ENCODE measurements at regions not wholly inside any gene's neighbourhood (a gene's known extent, or its start where the extent isn't known, plus 50 kb on each side); places are given as distances from the start of the nearest gene placed in this dataset.

DNA sequence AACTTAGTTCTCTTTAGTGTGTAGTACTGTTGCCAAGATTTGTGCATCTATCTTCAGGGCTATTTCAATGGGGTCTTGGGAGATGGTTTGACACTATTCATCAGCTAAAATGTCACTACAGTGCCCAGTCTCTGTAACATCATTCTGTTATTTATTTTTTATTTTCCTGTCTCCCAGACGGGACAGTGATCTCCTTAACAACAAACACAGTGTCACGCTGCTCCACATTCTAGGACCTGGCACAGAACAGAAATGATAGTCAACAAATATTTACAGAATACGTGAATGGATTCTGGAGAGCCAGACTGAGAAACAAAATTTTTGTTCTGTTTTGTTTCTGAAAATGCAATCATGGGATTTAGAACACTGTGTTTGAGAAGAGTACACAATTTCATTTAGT is 937.7 kb upstream of the LRRN3 start:
- H3K18ac ChIP-seq (ENCODE audit: low read length) = no peak overlapping the region
- H3K79me1 ChIP-seq (ENCODE audit: low read length) = no peaks in the 10 kb centered on the region
- no peak overlapping the region for H3K4me2 ChIP-seq (ENCODE audit: low read length)
- H3K27me3 ChIP-seq (ENCODE audit: insufficient read depth, low read length, poor library complexity) = no peaks in the 10 kb centered on the region
- no peaks in the 10 kb centered on the region for H3K36me3 ChIP-seq (ENCODE audit: control insufficient read depth, insufficient read depth, low read length)
- no peak overlapping the region for H3K56ac ChIP-seq (ENCODE audit: low read length)
- H3K9ac ChIP-seq (ENCODE audit: low read length) = no peak overlapping the region
- DNase-seq = no peak
- H4K8ac ChIP-seq (ENCODE audit: low read depth, low read length) = no peak overlapping the region
- no peaks in the 10 kb centered on the region for H3K4me1 ChIP-seq (ENCODE audit: control insufficient read depth, low read depth, low read length)
- no peak overlapping the region for H3K4me3 ChIP-seq (ENCODE audit: low read length)
- H2BK5ac ChIP-seq (ENCODE audit: low read length) = no peak overlapping the region
- no peak overlapping the region for H3K4ac ChIP-seq (ENCODE audit: low read depth, low read length)
- H3K27ac ChIP-seq (ENCODE audit: low read depth, low read length) = no peak overlapping the region
- no peak overlapping the region for H3K23ac ChIP-seq (ENCODE audit: low read length)
- H2BK120ac ChIP-seq (ENCODE audit: low read depth, low read length) = no peak overlapping the region
- no peak overlapping the region for H4K5ac ChIP-seq (ENCODE audit: low read length)
- H2BK15ac ChIP-seq (replicated peaks; ENCODE audit: low read depth) = no peak overlapping the region
- H2AK5ac ChIP-seq (ENCODE audit: low read length) = no peak overlapping the region
- WGBS (ENCODE audit: extremely low coverage, insufficient coverage, low lambda C conversion rate) = no CpG with 5 or more reads among the region's 3 CpGs
- H3K79me2 ChIP-seq (ENCODE audit: control insufficient read depth, insufficient read depth, low read length) = no peaks in the 10 kb centered on the region

DNA sequence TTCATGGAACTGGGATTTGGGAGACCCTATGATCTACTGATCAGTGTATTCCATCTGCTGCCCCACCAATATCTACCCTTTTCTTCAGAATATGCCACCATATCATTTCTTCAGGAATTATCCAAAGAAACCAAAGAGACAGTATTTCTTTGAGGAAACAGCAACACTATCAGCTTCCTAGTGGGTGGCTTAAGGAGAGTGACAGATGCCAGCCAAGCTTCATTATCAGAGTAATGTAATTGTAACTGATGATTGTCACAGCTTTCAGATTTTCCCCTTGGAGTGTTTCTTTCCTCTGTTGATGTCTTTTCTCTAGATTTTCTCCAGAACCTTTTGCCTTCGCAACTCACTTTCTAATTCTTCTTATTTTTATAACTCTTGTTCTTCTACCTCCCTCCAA is 934.4 kb upstream of the LRRN3 start:
- Histone ChIP-seq H3K4me1 (ENCODE audit: control insufficient read depth, low read depth, low read length) (no peaks in the 10 kb centered on the region), H3K36me3 (ENCODE audit: control insufficient read depth, insufficient read depth, low read length) (no peaks in the 10 kb centered on the region), H4K8ac (ENCODE audit: low read depth, low read length) (no peak overlapping the region), H3K27me3 (ENCODE audit: insufficient read depth, low read length, poor library complexity) (no peaks in the 10 kb centered on the region), H3K4ac (ENCODE audit: low read depth, low read length) (no peak overlapping the region), H4K5ac (ENCODE audit: low read length) (no peak overlapping the region), H2BK5ac (ENCODE audit: low read length) (no peak overlapping the region), H3K23ac (ENCODE audit: low read length) (no peak overlapping the region), H3K4me2 (ENCODE audit: low read length) (no peak overlapping the region), H3K18ac (ENCODE audit: low read length) (no peak overlapping the region), H2BK120ac (ENCODE audit: low read depth, low read length) (no peak overlapping the region), H3K9ac (ENCODE audit: low read length) (no peak overlapping the region), H3K56ac (ENCODE audit: low read length) (no peak overlapping the region), H3K27ac (ENCODE audit: low read depth, low read length) (no peak overlapping the region), H2BK15ac (replicated peaks; ENCODE audit: low read depth) (no peak overlapping the region), H3K79me1 (ENCODE audit: low read length) (no peaks in the 10 kb centered on the region), H3K4me3 (ENCODE audit: low read length) (no peak overlapping the region), H3K79me2 (ENCODE audit: control insufficient read depth, insufficient read depth, low read length) (no peaks in the 10 kb centered on the region), H2AK5ac (ENCODE audit: low read length) (no peak overlapping the region)
- peak; percentile 2 for DNase-seq
- no CpG with 5 or more reads among the region's 1 CpG for WGBS (ENCODE audit: extremely low coverage, insufficient coverage, low lambda C conversion rate)

DNA sequence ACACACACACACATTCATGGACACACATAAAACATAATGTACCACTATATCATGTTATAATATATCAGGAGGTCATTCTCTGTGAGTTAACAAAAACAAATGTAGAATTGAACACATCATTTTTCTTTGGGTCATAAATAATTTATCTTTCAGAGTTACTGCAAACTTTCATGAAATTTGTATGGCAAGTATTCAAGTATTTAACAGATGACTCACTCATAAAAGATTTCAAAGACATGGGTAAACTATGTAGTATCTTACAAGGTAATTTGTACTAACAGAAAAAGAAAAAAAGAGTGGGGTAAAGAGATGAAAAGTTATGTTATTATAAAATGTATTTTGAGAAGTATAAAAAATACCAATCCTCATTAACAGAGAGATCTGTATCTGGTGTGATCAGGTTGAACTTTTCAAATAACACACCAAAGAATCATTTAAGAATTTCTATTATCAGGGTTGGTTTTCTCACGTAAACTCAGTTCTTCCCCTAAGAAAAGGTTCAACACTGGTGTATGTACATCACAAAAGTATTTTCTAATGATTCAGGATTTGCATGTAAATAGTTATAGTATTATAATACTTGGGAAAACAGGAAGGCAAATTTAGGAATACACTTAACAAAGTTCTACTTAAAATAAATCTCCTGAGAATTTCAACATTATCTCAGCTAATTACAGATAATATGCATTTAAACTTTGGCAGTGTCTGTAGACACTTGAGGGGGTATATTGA is 933.1 kb upstream of the LRRN3 start:
- Histone ChIP-seq H3K56ac (ENCODE audit: low read length) (no peak overlapping the region), H2AK5ac (ENCODE audit: low read length) (no peak overlapping the region), H4K5ac (ENCODE audit: low read length) (no peak overlapping the region), H3K23ac (ENCODE audit: low read length) (no peak overlapping the region), H3K36me3 (ENCODE audit: control insufficient read depth, insufficient read depth, low read length) (no peaks in the 10 kb centered on the region), H3K27me3 (ENCODE audit: insufficient read depth, low read length, poor library complexity) (no peaks in the 10 kb centered on the region), H3K4ac (ENCODE audit: low read depth, low read length) (no peak overlapping the region), H2BK15ac (replicated peaks; ENCODE audit: low read depth) (no peak overlapping the region), H3K4me3 (ENCODE audit: low read length) (no peak overlapping the region), H2BK5ac (ENCODE audit: low read length) (no peak overlapping the region), H4K8ac (ENCODE audit: low read depth, low read length) (no peak overlapping the region), H3K9ac (ENCODE audit: low read length) (no peak overlapping the region), H3K4me2 (ENCODE audit: low read length) (no peak overlapping the region), H2BK120ac (ENCODE audit: low read depth, low read length) (no peak overlapping the region), H3K4me1 (ENCODE audit: control insufficient read depth, low read depth, low read length) (no peaks in the 10 kb centered on the region), H3K18ac (ENCODE audit: low read length) (no peak overlapping the region), H3K27ac (ENCODE audit: low read depth, low read length) (no peak overlapping the region), H3K79me1 (ENCODE audit: low read length) (no peaks in the 10 kb centered on the region), H3K79me2 (ENCODE audit: control insufficient read depth, insufficient read depth, low read length) (no peaks in the 10 kb centered on the region)
- no peak for DNase-seq
- no CpG with 5 or more reads among the region's 1 CpG for WGBS (ENCODE audit: extremely low coverage, insufficient coverage, low lambda C conversion rate)

DNA sequence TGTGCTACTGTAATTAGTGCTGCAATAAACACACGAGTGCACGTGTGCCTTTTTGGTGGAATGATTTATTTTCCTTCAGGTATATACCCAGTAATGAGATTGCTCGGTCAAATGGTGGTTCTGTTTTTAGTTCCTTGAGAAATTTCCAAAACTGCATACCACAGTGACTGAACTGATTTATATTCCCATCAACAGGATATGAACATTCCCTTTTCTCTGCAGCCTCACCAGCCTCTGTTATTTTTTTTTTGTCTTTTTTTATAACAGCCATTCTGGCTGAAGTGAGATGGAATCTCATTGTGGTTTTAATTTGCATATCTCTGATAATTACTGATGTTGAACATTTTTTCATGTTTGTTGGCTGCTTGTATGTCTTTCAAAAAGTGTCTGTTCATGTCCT is 922.9 kb upstream of the LRRN3 start:
- DNase-seq = no peak
- no peak overlapping the region for H3K9ac ChIP-seq (ENCODE audit: low read length)

DNA sequence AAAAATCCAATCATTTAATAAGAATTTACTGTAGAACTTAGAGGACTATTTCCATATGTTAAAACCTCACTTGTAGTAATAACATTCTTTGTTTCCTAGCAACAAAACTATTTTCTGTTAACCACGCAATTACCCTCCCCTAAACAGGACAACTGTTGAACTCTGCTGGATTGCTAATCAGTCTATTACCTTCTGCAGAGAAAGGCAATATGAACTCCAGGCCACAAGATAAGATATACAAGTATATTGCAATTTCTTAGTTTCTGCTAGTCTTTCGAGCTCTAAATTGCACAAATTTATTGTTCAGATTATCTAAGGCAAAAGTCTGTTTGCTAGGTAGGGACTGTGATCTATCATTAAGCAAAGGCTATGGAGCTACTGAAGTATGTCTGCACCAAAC is 920.1 kb upstream of the LRRN3 start:
- no CpG with 5 or more reads among the region's 2 CpGs for WGBS (ENCODE audit: extremely low coverage, insufficient coverage, low lambda C conversion rate)
- H3K9ac ChIP-seq (ENCODE audit: low read length) = no peak overlapping the region
- H3K56ac ChIP-seq (ENCODE audit: low read length) = no peak overlapping the region
- no peak overlapping the region for H2BK15ac ChIP-seq (replicated peaks; ENCODE audit: low read depth)
- H3K23ac ChIP-seq (ENCODE audit: low read length) = no peak overlapping the region
- no peak overlapping the region for H3K4me3 ChIP-seq (ENCODE audit: low read length)
- H3K27me3 ChIP-seq (ENCODE audit: insufficient read depth, low read length, poor library complexity) = no peaks in the 10 kb centered on the region
- no peak overlapping the region for H4K5ac ChIP-seq (ENCODE audit: low read length)
- no peaks in the 10 kb centered on the region for H3K4me1 ChIP-seq (ENCODE audit: control insufficient read depth, low read depth, low read length)
- H3K18ac ChIP-seq (ENCODE audit: low read length) = no peak overlapping the region
- no peak overlapping the region for H2BK5ac ChIP-seq (ENCODE audit: low read length)
- no peak overlapping the region for H3K4ac ChIP-seq (ENCODE audit: low read depth, low read length)
- no peaks in the 10 kb centered on the region for H3K36me3 ChIP-seq (ENCODE audit: control insufficient read depth, insufficient read depth, low read length)
- H2AK5ac ChIP-seq (ENCODE audit: low read length) = no peak overlapping the region
- H2BK120ac ChIP-seq (ENCODE audit: low read depth, low read length) = no peak overlapping the region
- no peak overlapping the region for H3K27ac ChIP-seq (ENCODE audit: low read depth, low read length)
- DNase-seq = peak; percentile 37
- H3K4me2 ChIP-seq (ENCODE audit: low read length) = no peak overlapping the region
- H3K79me1 ChIP-seq (ENCODE audit: low read length) = no peaks in the 10 kb centered on the region
- H3K79me2 ChIP-seq (ENCODE audit: control insufficient read depth, insufficient read depth, low read length) = no peaks in the 10 kb centered on the region
- no peak overlapping the region for H4K8ac ChIP-seq (ENCODE audit: low read depth, low read length)

More for the DNA sequence above, 922.9 kb upstream of the LRRN3 start:
- Histone ChIP-seq H3K4me1 (ENCODE audit: control insufficient read depth, low read depth, low read length) (no peaks in the 10 kb centered on the region), H3K4me2 (ENCODE audit: low read length) (no peak overlapping the region), H4K8ac (ENCODE audit: low read depth, low read length) (no peak overlapping the region), H3K27ac (ENCODE audit: low read depth, low read length) (no peak overlapping the region), H3K36me3 (ENCODE audit: control insufficient read depth, insufficient read depth, low read length) (no peaks in the 10 kb centered on the region), H3K18ac (ENCODE audit: low read length) (no peak overlapping the region), H2BK5ac (ENCODE audit: low read length) (no peak overlapping the region), H3K79me1 (ENCODE audit: low read length) (no peaks in the 10 kb centered on the region), H2AK5ac (ENCODE audit: low read length) (no peak overlapping the region), H2BK120ac (ENCODE audit: low read depth, low read length) (no peak overlapping the region), H3K27me3 (ENCODE audit: insufficient read depth, low read length, poor library complexity) (no peaks in the 10 kb centered on the region), H3K4me3 (ENCODE audit: low read length) (no peak overlapping the region), H2BK15ac (replicated peaks; ENCODE audit: low read depth) (no peak overlapping the region), H3K79me2 (ENCODE audit: control insufficient read depth, insufficient read depth, low read length) (no peaks in the 10 kb centered on the region), H3K56ac (ENCODE audit: low read length) (no peak overlapping the region), H3K4ac (ENCODE audit: low read depth, low read length) (no peak overlapping the region), H3K23ac (ENCODE audit: low read length) (no peak overlapping the region), H4K5ac (ENCODE audit: low read length) (no peak overlapping the region)
- WGBS (ENCODE audit: extremely low coverage, insufficient coverage, low lambda C conversion rate) = no CpG with 5 or more reads among the region's 3 CpGs

DNA sequence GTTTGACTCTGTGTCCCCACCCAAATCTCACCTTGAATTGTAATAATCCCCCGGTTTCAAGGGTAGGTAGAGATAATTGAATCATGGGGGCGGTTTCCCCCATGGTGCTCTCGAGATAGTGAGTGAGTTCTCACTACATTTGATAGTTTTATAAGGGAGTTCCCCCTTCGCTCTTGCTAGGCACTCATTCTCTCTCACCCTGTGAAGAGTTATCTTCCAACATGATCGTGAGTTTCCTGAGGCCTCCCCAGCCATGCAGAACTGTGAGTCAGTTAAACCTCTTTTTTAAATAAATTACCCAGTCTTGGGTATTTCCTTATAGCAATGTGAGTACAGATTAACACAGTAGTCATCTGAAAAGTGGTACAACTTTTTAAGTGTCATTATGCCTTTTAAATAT is 913.5 kb upstream of the LRRN3 start:
- Histone ChIP-seq H3K79me1 (ENCODE audit: low read length) (no peaks in the 10 kb centered on the region), H3K79me2 (ENCODE audit: control insufficient read depth, insufficient read depth, low read length) (no peaks in the 10 kb centered on the region), H3K9ac (ENCODE audit: low read length) (no peak overlapping the region), H3K27me3 (ENCODE audit: insufficient read depth, low read length, poor library complexity) (no peaks in the 10 kb centered on the region), H3K4me3 (ENCODE audit: low read length) (no peak overlapping the region), H3K4me2 (ENCODE audit: low read length) (no peak overlapping the region), H4K5ac (ENCODE audit: low read length) (no peak overlapping the region), H3K27ac (ENCODE audit: low read depth, low read length) (no peak overlapping the region), H4K8ac (ENCODE audit: low read depth, low read length) (no peak overlapping the region), H3K18ac (ENCODE audit: low read length) (no peak overlapping the region), H3K36me3 (ENCODE audit: control insufficient read depth, insufficient read depth, low read length) (no peaks in the 10 kb centered on the region), H2AK5ac (ENCODE audit: low read length) (no peak overlapping the region), H2BK120ac (ENCODE audit: low read depth, low read length) (no peak overlapping the region), H3K4ac (ENCODE audit: low read depth, low read length) (no peak overlapping the region), H3K4me1 (ENCODE audit: control insufficient read depth, low read depth, low read length) (no peaks in the 10 kb centered on the region), H2BK5ac (ENCODE audit: low read length) (no peak overlapping the region), H2BK15ac (replicated peaks; ENCODE audit: low read depth) (no peak overlapping the region), H3K56ac (ENCODE audit: low read length) (no peak overlapping the region), H3K23ac (ENCODE audit: low read length) (no peak overlapping the region)
- no CpG with 5 or more reads among the region's 5 CpGs for WGBS (ENCODE audit: extremely low coverage, insufficient coverage, low lambda C conversion rate)
- no peak for DNase-seq

All from mesendoderm (in vitro differentiated cells).